ENCODE measurements at regions not wholly inside any gene's neighbourhood (a gene's known extent, or its start where the extent isn't known, plus 50 kb on each side); places are given as distances from the start of the nearest gene placed in this dataset.
A peak's percentile ranks its signal among the peaks of the same experiment; 100 is the strongest.

GRCh38 chr21:16034446-16035190, 304.8 kb downstream of the USP25 start:
- Histone ChIP-seq H3K9me3 (replicated peaks) (no peaks in the 10 kb centered on the region), H3K36me3 (no peaks in the 10 kb centered on the region), H3K27ac (no peak overlapping the region), H3K4me1 (no peaks in the 10 kb centered on the region), H3K27me3 (no peaks in the 10 kb centered on the region), H3K4me3 (no peak overlapping the region)
- DNase-seq, result no peak

- Histone ChIP-seq H3K36me3 (no peaks in the 10 kb centered on the region), H3K27me3 (no peaks in the 10 kb centered on the region)
Measured at GRCh38 chr21:16037421-16037955, 307.7 kb downstream of the USP25 start.

GRCh38 chr21:16040601-16041000, 310.8 kb downstream of the USP25 start:
- DNase-seq, result no peak
- H3K4me3 ChIP-seq, result no peak overlapping the region

More at GRCh38 chr21:16037421-16037955, 307.7 kb downstream of the USP25 start:
- H3K4me1 ChIP-seq, result no peaks in the 10 kb centered on the region
- H3K27ac ChIP-seq, result no peak overlapping the region
- DNase-seq, result no peak
- no peaks in the 10 kb centered on the region for H3K9me3 ChIP-seq (replicated peaks)
- no peak overlapping the region for H3K4me3 ChIP-seq

GRCh38 chr21:16044676-16045075, 314.9 kb downstream of the USP25 start:
- no peaks in the 10 kb centered on the region for H3K4me1 ChIP-seq
- H3K4me3 ChIP-seq, result no peak overlapping the region
- H3K36me3 ChIP-seq, result no peaks in the 10 kb centered on the region
- DNase-seq, result no peak
- no peak overlapping the region for H3K27ac ChIP-seq
- no peaks in the 10 kb centered on the region for H3K9me3 ChIP-seq (replicated peaks)
- H3K27me3 ChIP-seq, result no peaks in the 10 kb centered on the region

More at GRCh38 chr21:16040601-16041000, 310.8 kb downstream of the USP25 start:
- Histone ChIP-seq H3K27me3 (no peaks in the 10 kb centered on the region), H3K27ac (no peak overlapping the region), H3K36me3 (no peaks in the 10 kb centered on the region), H3K9me3 (replicated peaks) (no peaks in the 10 kb centered on the region), H3K4me1 (no peaks in the 10 kb centered on the region)

- no peak overlapping the region for H3K27ac ChIP-seq
Measured at GRCh38 chr21:16046656-16047330, 317.0 kb downstream of the USP25 start.

GRCh38 chr21:16047904-16048303, 318.1 kb downstream of the USP25 start:
- Histone ChIP-seq H3K36me3 (no peaks in the 10 kb centered on the region), H3K4me1 (no peaks in the 10 kb centered on the region), H3K27ac (no peak overlapping the region), H3K27me3 (no peaks in the 10 kb centered on the region), H3K9me3 (replicated peaks) (no peaks in the 10 kb centered on the region), H3K4me3 (no peak overlapping the region)
- no peak for DNase-seq

More at GRCh38 chr21:16046656-16047330, 317.0 kb downstream of the USP25 start:
- Histone ChIP-seq H3K4me1 (no peaks in the 10 kb centered on the region), H3K9me3 (replicated peaks) (no peaks in the 10 kb centered on the region), H3K36me3 (no peaks in the 10 kb centered on the region), H3K27me3 (no peaks in the 10 kb centered on the region), H3K4me3 (no peak overlapping the region)
- DNase-seq, result no peak

GRCh38 chr21:16055014-16055413, 325.2 kb downstream of the USP25 start:
- Histone ChIP-seq H3K27ac (no peak overlapping the region), H3K9me3 (replicated peaks) (no peaks in the 10 kb centered on the region), H3K27me3 (no peaks in the 10 kb centered on the region), H3K36me3 (no peaks in the 10 kb centered on the region), H3K4me1 (no peaks in the 10 kb centered on the region), H3K4me3 (no peak overlapping the region)
- DNase-seq, result no peak

- H3K9me3 ChIP-seq (replicated peaks), result no peaks in the 10 kb centered on the region
- no peaks in the 10 kb centered on the region for H3K36me3 ChIP-seq
- no peaks in the 10 kb centered on the region for H3K27me3 ChIP-seq
- H3K4me1 ChIP-seq, result no peaks in the 10 kb centered on the region
- no peak overlapping the region for H3K27ac ChIP-seq
- DNase-seq, result no peak
- no peak overlapping the region for H3K4me3 ChIP-seq
Measured at GRCh38 chr21:16058896-16059295, 329.1 kb downstream of the USP25 start.

- Histone ChIP-seq H3K9me3 (replicated peaks) (no peaks in the 10 kb centered on the region), H3K4me1 (no peaks in the 10 kb centered on the region), H3K27me3 (no peaks in the 10 kb centered on the region), H3K36me3 (no peaks in the 10 kb centered on the region), H3K27ac (no peak overlapping the region), H3K4me3 (no peak overlapping the region)
- no peak for DNase-seq
Measured at GRCh38 chr21:16059981-16060380, 330.2 kb downstream of the USP25 start.

GRCh38 chr21:16061194-16061593, 331.4 kb downstream of the USP25 start:
- no peaks in the 10 kb centered on the region for H3K36me3 ChIP-seq
- no peaks in the 10 kb centered on the region for H3K27me3 ChIP-seq
- H3K4me3 ChIP-seq, result no peak overlapping the region
- H3K27ac ChIP-seq, result no peak overlapping the region
- no peak for DNase-seq
- no peaks in the 10 kb centered on the region for H3K4me1 ChIP-seq
- no peaks in the 10 kb centered on the region for H3K9me3 ChIP-seq (replicated peaks)

GRCh38 chr21:16069178-16070112, 339.7 kb downstream of the USP25 start:
- Histone ChIP-seq H3K4me3 (no peak overlapping the region), H3K27me3 (0 out of 2 replicates have a peak, but pooled peaks cover 6% of the 10 kb centered on the region), H3K9me3 (replicated peaks) (no peaks in the 10 kb centered on the region), H3K36me3 (no peaks in the 10 kb centered on the region), H3K4me1 (no peaks in the 10 kb centered on the region), H3K27ac (no peak overlapping the region)
- DNase-seq, result no peak

- no peak for DNase-seq
- Histone ChIP-seq H3K27me3 (0 out of 2 replicates have a peak, but pooled peaks cover 6% of the 10 kb centered on the region), H3K36me3 (no peaks in the 10 kb centered on the region), H3K4me1 (no peaks in the 10 kb centered on the region), H3K9me3 (replicated peaks) (no peaks in the 10 kb centered on the region), H3K4me3 (no peak overlapping the region), H3K27ac (no peak overlapping the region)
Measured at GRCh38 chr21:16070207-16070651, 340.4 kb downstream of the USP25 start.

GRCh38 chr21:16071092-16071491, 341.3 kb downstream of the USP25 start:
- peak; percentile 13 to 39 for DNase-seq
- H3K4me3 ChIP-seq, result peak overlapping the region; percentile 26
- no peak overlapping the region for H3K27ac ChIP-seq
- H3K9me3 ChIP-seq (replicated peaks), result no peaks in the 10 kb centered on the region
- H3K36me3 ChIP-seq, result no peaks in the 10 kb centered on the region
- H3K4me1 ChIP-seq, result no peaks in the 10 kb centered on the region
- H3K27me3 ChIP-seq, result 0 out of 2 replicates have a peak, but pooled peaks cover 6% of the 10 kb centered on the region

- no peak for DNase-seq
- no peaks in the 10 kb centered on the region for H3K9me3 ChIP-seq (replicated peaks)
Measured at GRCh38 chr21:16071761-16072160, 342.0 kb downstream of the USP25 start.

More at GRCh38 chr21:16071761-16072160, 342.0 kb downstream of the USP25 start:
- Histone ChIP-seq H3K27me3 (0 out of 2 replicates have a peak, but pooled peaks cover 6% of the 10 kb centered on the region), H3K4me3 (no peak overlapping the region), H3K27ac (no peak overlapping the region), H3K36me3 (no peaks in the 10 kb centered on the region), H3K4me1 (no peaks in the 10 kb centered on the region)
